GM12873 (cell line): ENCODE measurements at regions not wholly inside any gene's neighbourhood (a gene's known extent, or its start where the extent isn't known, plus 50 kb on each side); places are given as distances from the start of the nearest gene placed in this dataset.

Experiments
- CTCF ChIP-seq: IDR thresholded peaks from 2 replicates; pipeline ENCODE4 v1.5.1; 2012; ENCODE audit warnings: low read depth, mild to moderate bottlenecking, moderate library complexity, low read length, control low read depth; ENCODE audit not compliant: insufficient read depth; ENCODE audit errors: missing control alignments

DNA sequence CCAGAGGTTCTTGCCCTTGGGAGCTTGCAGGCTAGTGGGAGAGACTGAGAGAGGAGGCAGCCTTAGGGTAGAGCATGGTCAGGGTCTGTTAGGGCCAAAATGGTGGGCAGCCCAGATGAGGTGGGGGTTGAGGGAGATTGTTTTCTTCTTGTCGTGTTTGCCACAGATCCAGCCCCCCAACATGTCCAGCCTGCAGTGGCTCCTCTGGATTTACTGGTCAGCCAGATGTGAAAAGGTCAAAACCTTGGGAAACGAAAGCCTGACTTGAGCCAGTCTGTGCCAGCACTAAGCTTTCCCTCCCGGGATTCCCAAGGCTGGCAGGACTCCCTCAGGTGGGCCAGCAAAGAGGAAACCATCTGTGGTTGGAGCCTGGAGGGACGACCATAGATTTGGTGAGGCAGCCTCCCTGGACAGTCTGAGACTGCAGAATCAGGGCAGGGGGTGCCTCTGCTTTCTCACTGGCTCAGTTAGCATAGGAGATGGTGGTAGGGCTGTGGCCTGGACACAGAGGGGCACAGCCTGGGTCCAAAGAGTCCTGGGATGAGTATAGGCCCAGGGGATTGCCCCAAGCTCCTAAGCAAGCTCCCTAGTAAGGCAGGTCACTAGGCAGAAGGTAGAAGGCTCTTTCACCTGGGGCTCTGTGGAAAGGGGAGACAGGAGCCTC lies 51.2 kb upstream of the PRR23C start:
- no peak for TF ChIP-seq CTCF

DNA sequence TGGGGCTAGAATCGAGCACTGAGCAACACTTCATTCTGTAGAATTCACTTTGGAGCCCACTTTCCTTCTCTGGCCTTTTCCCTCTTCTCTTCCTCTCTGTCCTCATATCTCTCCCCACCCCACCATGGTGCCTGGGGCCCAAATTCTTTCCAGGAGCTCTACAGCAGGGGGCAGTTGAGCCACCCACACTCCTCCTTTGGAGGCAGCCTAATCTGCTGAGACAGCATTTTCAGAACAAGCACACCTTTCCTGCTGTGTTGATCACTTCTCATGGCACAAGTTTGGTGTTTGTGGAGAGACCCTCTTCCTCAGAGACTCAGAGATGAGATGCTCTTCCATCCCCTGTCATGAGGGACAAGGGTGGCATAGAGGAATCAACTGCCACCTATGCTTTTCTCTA lies 52.0 kb upstream of the PRR23C start:
- TF ChIP-seq CTCF = no peak

DNA sequence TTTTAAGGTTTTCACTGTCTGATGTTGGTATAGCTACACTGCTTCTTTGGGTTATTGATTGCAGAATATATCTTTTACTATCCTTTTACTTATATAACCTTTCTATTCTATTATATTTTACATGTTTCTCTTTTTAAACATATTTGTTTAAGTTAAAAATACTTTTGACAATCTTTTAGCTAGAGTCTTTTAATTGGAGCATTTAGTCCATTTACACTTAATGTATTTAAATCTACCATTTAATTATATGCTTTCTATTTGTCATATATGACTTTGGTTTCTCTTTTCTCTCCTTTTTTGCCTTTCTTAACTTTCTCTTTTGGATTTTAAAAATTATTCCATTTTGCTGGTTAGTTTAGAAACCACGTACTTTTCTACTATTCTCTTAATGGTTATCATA lies 53.7 kb upstream of the PRR23C start:
- no peak for TF ChIP-seq CTCF

DNA sequence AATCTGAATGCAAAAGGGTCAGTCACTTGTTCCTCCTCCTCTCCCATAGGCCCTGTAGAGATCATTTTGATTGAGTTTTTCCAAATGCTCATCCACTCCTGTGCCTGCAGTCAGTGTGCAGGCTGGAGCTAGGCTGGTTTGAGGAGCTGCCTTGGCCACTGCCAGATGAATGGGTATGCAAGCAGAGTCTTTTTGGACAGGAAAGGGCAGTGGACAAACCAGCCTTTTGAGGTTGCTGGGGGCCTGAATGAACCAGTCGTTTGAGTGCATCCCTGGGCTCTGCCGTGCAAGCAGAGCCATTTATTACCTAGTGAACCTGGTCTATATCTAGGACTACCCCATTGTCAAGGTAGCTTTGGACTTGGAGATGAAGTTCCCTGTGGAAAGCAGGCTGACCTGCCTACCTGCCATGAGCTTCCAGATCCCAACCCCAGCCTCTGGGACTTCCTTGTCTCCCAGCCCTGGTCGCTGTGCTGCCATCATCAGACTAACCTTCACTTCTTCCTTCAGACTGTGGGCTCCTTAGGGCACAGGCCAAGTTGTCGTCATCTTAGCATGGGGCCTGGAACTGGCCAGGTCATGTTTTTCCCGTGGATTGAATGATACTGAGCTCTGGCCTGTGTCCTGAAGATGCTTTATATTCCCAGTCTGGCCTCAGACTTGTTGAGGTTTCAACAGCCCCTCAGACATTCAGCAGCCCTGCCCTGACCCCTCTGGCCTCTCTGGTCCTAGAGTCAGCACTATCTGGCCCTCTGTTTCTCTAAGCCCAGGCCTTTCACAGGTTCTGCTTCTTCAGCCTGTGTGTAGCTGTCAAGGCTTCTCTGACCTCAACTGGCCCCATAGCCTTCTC lies 55.5 kb upstream of the PRR23C start:
- TF ChIP-seq CTCF = no peak

- no peak for TF ChIP-seq CTCF
These were observed 56.1 kb upstream of the PRR23C start for GRCh38 chr3:139100821-139101220.

DNA sequence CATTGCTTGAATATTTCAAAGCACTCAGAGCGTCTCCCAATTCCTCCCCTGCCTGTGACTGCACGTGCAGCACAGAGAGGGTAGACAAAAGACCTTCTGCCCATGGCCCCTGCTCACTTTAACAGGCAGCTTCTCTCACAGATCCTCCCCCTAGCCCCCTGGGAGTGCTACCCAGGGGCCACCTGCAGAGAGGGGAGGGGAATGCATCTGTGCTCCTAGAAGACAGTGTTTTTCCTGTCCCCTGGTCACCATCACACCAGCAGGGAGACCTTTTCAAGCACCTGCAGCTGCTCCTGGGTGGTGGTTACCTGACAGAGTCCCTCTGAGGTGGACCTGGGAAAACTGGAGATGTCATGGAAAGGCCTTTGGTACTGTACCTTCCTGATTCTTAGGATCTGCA lies 56.7 kb upstream of the PRR23C start:
- TF ChIP-seq CTCF = no peak

DNA sequence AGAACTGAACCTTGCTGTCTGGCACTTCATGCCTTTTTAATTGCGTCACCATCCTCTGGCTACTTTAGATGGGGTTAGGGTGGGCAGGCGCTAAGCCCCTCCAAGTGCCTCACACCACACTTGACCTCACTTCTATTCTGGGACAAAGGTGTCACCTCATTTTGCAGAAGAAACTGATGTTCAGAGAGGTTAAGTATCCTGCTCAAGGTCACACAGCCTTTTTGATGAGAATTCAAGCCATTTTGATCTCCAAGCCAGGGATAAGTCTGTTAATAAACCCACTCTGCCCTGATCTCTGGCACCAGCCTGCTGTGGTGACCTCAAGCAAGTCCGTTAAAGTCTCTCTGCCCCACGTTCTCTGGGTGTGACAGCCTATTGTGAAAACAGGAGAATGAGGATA lies 58.8 kb upstream of the PRR23C start:
- TF ChIP-seq CTCF = no peak
